Body of pancreas (tissue), 4 donors: ENCODE measurements at regions not wholly inside any gene's neighbourhood (a gene's known extent, or its start where the extent isn't known, plus 50 kb on each side); places are given as distances from the start of the nearest gene placed in this dataset.

Experiments
- POLR2A ChIP-seq, 3 donors: fragments of 450-650 bp; IDR thresholded peaks; one replicate each; pipeline ENCODE4 v1.6.1; 2016; ENCODE audit warnings: antibody characterized with exemption in 3 of 3, mild to moderate bottlenecking in 2 of 3
- TF ChIP-seq, protein P1 (sequence below), 7 experiments: fragments of 450-650 bp in 4 of 7; fragments of 200-600 bp in 3 of 7; sonication (generic) in 3 of 7; IDR thresholded peaks; one replicate each; pipeline ENCODE4 v1.5.1; 2016 to 2019; ENCODE audit warnings: antibody characterized with exemption in 7 of 7

DNA sequence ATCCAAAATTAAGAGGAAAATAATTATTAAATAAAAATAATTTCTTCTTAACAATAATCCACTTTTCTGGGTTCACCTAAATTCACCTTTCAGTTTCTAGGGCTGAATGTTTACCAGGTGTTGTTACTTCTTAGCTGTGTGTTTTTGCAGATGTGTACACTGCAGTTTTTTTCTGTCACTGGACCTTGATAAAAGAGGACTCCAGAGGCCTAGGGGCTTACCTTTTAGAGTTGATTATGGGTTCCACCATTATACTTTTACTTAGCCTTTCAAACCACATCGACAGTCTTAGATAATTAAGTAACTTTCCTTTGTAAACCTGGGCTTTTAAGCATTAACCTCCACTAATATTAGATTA, 766.5 kb downstream of the BCKDHB start:
- TF ChIP-seq, protein P1, sequence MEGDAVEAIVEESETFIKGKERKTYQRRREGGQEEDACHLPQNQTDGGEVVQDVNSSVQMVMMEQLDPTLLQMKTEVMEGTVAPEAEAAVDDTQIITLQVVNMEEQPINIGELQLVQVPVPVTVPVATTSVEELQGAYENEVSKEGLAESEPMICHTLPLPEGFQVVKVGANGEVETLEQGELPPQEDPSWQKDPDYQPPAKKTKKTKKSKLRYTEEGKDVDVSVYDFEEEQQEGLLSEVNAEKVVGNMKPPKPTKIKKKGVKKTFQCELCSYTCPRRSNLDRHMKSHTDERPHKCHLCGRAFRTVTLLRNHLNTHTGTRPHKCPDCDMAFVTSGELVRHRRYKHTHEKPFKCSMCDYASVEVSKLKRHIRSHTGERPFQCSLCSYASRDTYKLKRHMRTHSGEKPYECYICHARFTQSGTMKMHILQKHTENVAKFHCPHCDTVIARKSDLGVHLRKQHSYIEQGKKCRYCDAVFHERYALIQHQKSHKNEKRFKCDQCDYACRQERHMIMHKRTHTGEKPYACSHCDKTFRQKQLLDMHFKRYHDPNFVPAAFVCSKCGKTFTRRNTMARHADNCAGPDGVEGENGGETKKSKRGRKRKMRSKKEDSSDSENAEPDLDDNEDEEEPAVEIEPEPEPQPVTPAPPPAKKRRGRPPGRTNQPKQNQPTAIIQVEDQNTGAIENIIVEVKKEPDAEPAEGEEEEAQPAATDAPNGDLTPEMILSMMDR (IDR thresholded peaks at IDR 0.05) = no peak
- no peak for TF ChIP-seq POLR2A (IDR thresholded peaks at IDR 0.05)
